HG03378 (cell line): ENCODE measurements at regions not wholly inside any gene's neighbourhood (a gene's known extent, or its start where the extent isn't known, plus 50 kb on each side); places are given as distances from the start of the nearest gene placed in this dataset.

Experiments used
- ATAC-seq: cut with Tn5 transposase; IDR thresholded peaks from one replicate; pipeline ENCODE4 v1.9.1; 2021; ENCODE audit warnings: mild to moderate bottlenecking, moderate library complexity; ENCODE audit not compliant: unreplicated experiment

- no peak for ATAC-seq
Measured at GRCh38 chr11:15859411-15859810, 496.9 kb downstream of the SOX6 start.

DNA sequence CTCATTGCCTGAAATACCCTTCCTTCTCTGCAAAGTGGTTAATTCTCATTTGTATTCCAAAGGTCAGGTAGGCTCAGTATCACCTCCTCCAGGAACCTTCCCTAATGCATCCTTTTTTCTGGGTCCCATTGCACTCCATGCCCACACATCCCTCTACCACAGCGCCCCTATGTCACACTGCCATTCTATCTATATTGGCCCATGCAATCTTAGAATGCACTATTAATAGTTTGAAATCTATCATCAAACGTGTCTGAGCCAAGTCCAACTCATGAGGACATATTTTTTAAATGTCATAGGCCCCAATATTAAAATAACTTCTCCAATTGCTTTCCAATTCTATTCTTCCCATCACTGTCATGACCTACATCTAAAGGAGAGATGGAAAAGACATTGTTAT lies 495.1 kb downstream of the SOX6 start:
- ATAC-seq: no peak

DNA sequence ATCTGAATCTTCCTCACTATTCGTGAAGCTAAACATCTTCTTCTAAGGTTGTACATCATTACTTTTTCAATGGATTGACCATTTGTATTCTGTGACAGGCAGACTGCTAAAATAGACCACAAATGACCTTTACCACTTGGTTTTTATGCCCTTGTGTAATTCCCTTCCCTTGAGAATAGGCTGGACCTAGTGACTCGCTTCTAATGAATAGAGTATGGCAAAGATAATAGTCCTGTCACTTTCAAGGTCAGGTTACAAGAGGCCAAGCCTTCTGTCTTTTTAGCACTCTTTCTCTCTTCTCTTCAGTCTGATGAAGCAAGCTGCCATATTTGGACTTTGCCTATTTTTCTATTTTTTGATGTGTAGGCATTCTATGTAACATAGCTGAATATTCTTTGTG lies 492.9 kb downstream of the SOX6 start:
- no peak for ATAC-seq

DNA sequence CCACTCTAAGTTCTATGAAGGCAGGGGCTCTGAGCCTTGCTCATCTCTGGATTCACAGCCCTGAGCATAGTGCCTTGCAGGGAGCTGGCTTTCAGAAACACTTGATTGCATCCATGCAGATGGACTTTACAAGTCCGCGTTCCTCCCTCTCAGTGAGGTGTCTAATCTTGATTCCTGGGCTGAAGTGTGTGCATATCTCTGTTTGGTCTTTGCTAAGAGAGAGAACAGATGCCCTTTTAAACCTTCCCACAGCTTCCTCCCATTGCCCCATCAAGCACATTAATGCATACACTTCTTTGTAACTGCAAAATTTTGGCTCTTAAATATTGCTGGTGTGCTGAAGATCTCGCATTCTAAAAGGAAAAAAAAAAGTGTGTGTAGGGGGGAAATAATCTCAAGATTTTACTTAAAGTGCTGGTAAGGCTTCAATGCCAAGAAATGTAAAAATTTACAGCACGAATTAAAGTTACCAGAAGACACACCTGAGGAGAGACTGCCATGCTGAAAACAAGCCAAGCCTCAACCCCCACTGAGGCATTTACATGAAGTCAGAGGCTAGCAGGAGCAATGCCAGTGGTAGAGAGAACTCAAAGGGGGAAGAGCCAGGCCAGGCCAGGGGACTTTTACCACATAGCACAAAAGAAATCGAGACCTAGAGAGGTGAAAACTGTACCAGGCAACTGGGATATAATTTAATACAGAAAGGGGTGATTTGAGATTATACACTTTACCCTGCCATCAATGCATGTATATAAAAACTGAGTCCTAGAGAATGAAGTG lies 492.1 kb downstream of the SOX6 start:
- no peak for ATAC-seq

DNA sequence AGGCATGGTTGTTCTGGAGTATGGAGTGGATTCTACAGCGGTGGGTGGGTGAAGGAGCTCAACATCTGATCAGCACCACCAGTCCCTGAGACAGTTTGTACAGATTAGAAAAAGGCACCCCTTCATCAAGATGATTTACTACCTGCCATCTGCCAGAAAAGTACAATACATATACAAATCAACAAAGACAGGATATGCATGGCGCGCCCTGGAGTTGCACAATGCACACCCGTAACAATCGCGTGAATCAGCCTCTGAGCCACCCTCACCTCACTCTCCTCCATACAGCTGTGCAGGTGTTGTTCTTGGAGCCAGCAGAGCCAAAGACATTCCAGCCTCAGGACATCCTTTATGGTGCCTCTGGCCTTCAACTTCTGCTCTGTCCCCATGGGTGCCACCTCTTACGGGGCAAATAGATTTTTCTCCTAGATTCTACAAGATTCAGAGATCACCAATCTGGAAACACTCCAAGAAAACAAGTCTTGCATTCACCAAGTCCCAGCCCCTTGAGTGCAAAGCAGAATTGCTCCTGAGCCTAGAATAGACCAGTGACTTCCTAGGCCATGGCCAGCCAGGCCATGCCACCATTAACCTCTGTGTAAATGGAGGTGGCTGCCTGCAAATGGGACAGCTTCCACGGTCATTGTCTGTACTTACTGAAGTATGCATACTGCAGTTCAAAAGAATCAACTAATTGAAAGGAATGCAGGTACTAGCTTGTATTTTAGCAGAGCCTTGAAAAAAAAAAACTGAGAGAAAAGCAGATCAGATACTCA lies 490.9 kb downstream of the SOX6 start:
- ATAC-seq: no peak

- ATAC-seq: no peak
Measured at GRCh38 chr11:15867871-15868270, 488.5 kb downstream of the SOX6 start.

DNA sequence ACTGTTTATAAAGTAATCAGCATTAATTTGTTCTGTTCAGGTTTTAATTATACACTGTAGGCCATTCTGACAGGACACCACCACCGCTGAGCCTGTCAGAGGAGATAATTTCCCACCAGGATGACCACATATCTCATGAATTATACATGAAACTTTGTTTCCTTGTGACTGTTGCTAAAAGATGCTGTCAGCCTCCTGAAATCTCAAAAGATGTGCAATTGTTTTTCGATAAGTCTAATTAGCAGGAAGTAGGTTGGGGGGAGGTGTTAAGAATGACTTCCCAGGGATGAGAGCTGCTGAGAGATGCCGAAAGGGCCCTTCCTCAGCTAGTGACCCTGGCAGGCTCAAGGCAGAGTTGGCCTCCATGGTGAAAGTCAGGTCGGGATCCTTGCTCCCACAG lies 485.4 kb downstream of the SOX6 start:
- no peak for ATAC-seq

DNA sequence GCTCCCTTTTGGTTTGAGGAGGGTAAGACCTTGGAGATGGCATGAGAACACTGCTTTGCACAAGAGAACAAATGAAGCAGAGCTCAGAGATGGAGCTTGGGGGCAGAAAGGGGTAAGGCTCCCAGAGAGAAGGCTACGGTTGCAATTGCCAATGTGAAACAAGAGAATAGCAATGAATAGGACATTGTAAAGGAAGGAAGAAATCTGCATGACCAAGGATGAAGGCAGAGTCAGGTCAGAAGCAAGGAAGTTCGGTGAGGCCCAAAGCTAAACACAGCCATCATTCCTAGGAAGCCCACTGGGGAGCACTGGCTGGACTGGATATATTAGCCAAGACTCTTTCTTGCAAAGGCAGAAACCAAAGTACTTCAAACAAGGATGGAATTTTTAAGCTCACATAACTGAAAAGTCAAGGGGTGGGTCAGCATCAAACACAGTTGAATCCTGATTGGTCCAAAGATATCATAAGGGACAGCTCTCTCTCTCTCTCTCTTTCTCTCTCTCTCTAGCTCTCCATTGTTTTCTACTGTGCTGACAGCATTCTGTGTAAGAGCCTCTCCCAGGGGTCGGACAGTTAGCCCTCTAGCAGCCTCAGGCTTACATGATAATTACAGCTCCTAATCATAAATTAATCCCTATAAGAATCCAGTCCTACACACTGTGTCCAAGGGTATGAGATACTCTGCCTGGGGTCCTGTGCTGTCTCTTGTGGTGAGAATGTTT lies 484.3 kb downstream of the SOX6 start:
- ATAC-seq: no peak

DNA sequence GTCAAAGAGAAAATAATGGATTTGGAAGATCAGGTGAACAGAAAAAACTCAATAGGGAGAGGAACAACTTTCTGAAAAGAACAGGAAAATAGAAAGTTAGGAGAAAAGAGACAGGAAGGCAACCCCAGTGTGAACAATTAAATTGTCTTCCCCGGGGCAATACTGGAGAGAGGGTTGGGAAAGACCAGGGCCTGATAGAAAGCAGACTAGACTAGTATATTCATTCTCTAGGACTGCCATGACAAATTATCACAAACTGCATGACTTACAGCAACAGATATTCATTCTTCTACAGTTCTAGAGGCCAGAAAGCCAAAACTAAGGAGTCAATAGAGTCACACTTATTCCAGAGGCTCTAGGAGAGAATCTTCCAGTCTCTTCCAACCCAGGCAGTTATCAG lies 482.8 kb downstream of the SOX6 start:
- ATAC-seq: no peak

- no peak for ATAC-seq
Measured at GRCh38 chr11:15874704-15875103, 481.6 kb downstream of the SOX6 start.

- no peak for ATAC-seq
Measured at GRCh38 chr11:15875393-15875792, 481.0 kb downstream of the SOX6 start.

DNA sequence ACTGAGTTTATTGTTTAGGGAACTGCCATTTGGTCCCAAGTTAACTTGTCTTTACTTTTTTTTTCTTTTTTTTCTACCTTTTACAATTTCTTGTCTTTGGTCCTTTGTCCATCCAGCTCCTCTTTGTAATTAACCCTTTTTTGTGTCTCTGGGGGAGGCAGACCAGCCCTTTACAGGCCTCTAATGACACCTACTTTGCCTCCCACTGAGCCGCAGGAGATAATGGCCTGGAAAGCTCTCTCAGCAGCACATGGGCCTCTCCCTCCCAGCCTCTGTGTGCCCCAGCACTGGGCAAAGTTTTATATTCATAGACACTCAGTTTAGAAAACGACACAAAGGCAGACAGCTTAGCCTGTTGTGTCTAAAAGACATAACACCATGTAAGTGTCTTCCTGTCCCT lies 480.4 kb downstream of the SOX6 start:
- ATAC-seq: no peak

DNA sequence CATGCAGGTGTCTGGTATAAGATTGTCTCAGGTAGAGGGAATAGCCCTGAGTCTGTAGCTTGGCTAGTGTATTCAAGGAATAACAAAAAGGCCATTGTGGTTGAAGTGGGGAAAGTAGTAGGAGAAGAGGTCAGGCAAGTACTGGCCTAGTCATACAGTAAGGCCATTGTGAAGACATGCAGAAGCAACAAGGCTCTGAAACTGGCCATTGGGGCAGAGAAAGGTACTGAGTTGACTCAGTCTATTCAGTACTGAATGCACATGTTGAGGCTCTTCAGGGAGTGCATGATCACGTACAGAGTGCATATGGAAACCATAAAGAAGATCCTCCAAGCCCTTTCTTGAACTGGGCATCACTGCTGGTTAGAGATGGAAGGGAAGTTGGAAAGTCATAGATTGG lies 477.6 kb downstream of the SOX6 start:
- no peak for ATAC-seq

GRCh38 chr11:15880291-15880690 lies 476.1 kb downstream of the SOX6 start:
- no peak for ATAC-seq

DNA sequence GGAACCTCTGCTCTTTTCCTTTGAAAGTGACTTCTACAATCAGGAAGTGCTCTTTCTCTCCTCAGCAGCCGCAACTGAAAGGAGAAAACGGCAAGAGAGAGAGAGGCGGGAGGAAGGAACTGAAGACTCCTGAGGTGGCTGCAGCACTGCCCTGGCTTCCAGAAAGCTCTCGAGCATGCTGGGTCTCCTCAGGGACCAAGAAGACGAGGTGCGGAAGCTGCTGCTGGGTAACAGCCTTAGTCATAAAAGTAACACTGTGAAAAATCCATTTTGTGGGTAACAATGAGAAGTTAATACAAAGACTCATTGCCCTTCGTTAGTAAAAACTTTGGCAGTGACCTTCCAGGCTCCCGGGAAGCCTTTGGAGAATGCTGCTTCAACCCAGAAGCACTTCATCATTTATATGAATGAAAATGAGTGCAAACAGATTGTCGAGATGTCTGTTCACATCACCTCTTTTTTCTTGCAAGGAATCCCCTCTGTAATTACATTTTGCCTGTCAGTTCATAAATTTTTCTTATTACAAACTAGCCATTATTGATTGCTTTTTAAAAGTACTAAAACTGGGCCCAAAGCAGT lies 473.4 kb downstream of the SOX6 start:
- ATAC-seq: no peak

- ATAC-seq: no peak
Measured at GRCh38 chr11:15883455-15883920, 472.9 kb downstream of the SOX6 start.

GRCh38 chr11:15884141-15884540 lies 472.2 kb downstream of the SOX6 start:
- ATAC-seq: no peak

DNA sequence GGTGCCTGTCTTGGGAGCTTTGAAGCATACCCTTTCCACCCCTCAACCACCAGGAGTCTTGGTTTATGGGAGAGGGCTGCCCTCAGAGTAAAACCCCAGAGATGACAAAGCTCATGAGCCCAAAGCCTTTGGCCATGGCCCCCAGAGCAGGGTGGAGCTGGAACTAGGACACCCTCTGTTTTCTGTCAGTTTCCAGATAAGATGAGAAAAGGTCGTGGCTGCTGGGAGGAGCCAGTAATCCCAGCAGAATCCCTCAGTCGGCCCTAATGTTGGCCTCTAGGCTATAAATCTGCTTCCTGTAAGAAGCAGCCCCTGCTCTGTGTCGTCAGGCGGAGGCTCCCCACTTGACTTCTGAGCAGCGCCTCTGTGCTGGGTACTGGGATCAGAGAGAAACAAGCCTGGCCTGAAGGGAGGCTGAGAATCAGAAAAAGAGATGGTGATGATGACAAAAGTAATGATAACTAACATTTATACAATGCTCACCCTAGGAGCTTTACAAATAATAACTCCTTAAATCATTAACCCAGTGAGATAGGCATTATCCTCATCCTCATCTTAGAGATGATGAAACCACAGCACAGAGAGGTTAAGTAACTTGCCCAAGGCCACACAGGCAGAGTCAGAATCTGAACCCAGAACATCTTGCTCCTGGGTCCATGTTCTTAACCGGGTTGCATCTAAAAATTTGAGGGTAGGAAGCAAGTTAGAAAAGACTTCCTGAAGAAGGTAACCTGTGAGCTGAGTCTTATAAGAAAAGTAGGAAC lies 471.4 kb downstream of the SOX6 start:
- ATAC-seq: no peak

- no peak for ATAC-seq
Measured at GRCh38 chr11:15885854-15886253, 470.5 kb downstream of the SOX6 start.

DNA sequence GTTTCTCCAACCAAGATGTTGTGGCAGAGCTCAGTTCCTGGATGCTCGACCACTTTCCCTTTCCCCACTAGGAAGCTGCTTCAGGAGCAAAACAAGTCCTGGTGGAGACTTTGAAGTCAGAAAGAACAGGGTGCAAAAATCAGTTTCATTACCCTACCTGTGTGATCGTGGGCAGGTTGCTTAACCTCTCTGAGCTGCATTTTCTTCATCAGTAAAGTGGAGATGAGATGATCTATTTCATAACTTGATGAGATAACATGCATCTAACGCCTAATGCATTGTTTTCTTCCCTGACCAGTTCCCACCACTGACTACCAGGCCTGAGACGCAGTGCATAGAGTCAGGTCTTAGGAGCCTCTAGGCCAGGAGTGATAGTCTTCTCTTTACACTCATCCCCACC lies 470.0 kb downstream of the SOX6 start:
- no peak for ATAC-seq

GRCh38 chr11:15886866-15887265 lies 469.5 kb downstream of the SOX6 start:
- ATAC-seq: no peak
